ENCODE measurements at regions not wholly inside any gene's neighbourhood (a gene's known extent, or its start where the extent isn't known, plus 50 kb on each side); places are given as distances from the start of the nearest gene placed in this dataset.

DNA sequence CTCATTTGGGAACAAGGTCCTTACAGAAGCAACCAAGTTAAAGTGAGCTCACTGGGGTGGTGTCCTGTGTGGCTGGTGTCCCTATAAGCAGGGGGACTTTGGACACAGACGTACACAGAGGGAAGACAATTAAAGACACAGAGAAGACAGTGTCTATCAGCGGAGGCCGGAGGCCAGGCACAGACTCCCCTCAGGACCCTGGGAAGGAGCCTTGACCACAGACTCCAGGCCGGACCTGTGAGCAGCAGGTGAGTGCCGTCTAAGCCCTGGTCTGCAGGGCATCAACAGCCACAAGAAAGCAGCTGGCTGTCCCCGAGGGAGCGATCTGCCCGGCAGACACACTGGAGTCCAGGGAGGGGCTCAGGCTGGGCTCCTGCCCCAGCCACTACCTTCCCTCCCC is 219.1 kb upstream of the C14orf180 start:
- TF ChIP-seq, protein P1, sequence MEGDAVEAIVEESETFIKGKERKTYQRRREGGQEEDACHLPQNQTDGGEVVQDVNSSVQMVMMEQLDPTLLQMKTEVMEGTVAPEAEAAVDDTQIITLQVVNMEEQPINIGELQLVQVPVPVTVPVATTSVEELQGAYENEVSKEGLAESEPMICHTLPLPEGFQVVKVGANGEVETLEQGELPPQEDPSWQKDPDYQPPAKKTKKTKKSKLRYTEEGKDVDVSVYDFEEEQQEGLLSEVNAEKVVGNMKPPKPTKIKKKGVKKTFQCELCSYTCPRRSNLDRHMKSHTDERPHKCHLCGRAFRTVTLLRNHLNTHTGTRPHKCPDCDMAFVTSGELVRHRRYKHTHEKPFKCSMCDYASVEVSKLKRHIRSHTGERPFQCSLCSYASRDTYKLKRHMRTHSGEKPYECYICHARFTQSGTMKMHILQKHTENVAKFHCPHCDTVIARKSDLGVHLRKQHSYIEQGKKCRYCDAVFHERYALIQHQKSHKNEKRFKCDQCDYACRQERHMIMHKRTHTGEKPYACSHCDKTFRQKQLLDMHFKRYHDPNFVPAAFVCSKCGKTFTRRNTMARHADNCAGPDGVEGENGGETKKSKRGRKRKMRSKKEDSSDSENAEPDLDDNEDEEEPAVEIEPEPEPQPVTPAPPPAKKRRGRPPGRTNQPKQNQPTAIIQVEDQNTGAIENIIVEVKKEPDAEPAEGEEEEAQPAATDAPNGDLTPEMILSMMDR (IDR thresholded peaks at IDR 0.05; ENCODE audit: poor library complexity, severe bottlenecking) = no peak
- no peak for TF ChIP-seq EP300 (conservative IDR thresholded peaks at IDR 0.05; ENCODE audit: poor library complexity, severe bottlenecking)
- no peak for TF ChIP-seq REST (IDR thresholded peaks at IDR 0.05; ENCODE audit: borderline replicate concordance)
- no peak for TF ChIP-seq RAD21 (conservative IDR thresholded peaks at IDR 0.05)
- TF ChIP-seq SMC3 (conservative IDR thresholded peaks at IDR 0.05; ENCODE audit: poor library complexity) = no peak
- TF ChIP-seq MXI1 (conservative IDR thresholded peaks at IDR 0.05; ENCODE audit: poor library complexity, severe bottlenecking) = no peak
- TF ChIP-seq POLR2AphosphoS5 (IDR thresholded peaks at IDR 0.05) = no peak
- no peak for TF ChIP-seq TAF1 (IDR thresholded peaks at IDR 0.05; ENCODE audit: low read depth)
